ENCODE measurements at regions not wholly inside any gene's neighbourhood (a gene's known extent, or its start where the extent isn't known, plus 50 kb on each side); places are given as distances from the start of the nearest gene placed in this dataset.

DNA sequence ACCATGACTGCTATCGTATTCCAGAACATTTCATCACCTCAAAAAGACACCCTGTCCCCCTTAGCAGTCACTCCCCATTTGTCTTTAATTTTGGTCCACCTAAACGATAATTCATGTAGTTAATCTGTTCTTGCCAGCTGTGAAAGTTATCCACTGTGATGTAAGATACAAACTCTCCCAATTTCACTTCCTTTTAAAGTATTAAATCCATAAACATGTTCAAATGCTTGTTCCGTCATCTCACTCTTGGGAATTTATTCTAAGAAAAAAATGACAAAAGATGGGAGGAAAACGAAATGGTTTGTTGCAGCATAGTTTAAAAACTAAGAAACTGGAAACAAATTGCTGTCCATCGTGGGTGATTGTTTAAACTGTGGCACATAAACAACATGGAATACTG, 53.7 kb upstream of the IRF2 start:
- DNase-seq: peak; percentile 67

DNA sequence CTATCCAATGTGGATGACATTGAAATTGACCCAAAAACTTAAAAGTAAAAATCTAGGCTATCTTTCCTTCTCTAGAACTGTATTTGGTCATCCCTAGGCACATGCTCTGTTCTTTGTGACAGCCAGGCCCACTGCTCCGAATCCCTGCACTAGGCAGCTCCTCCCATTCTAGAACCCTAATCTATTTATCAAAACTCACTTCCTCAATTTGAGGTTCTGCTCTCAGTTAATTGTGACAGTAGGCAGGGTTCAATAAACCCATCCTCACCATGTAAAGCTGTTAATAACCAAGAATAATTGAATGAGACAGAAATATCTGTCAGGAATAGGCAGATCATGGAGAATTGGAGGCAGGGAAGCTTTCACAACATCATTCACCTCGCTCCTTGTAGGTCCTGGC, 51.9 kb upstream of the IRF2 start:
- no peak for DNase-seq

Data from MV-4-11 (cell line).